Adrenal gland (tissue), 5 donors: ENCODE measurements at regions not wholly inside any gene's neighbourhood (a gene's known extent, or its start where the extent isn't known, plus 50 kb on each side); places are given as distances from the start of the nearest gene placed in this dataset.

Source experiments
- CTCF ChIP-seq, 6 experiments: fragments of 450-650 bp in 4 of 6; fragments of 200-600 bp in 2 of 6; sonication (generic) in 1 of 6; IDR thresholded peaks; 1 replicate in 5 of 6; 2 replicates in 1 of 6; pipeline versions ENCODE4 v1.5.1 to v1.8.0; 2016 to 2021; ENCODE audit warnings: antibody characterized with exemption in 6 of 6, mild to moderate bottlenecking in 2 of 6, moderate library complexity in 1 of 6
- POLR2A ChIP-seq, 2 donors: fragments of 450-650 bp; IDR thresholded peaks; one replicate each; pipeline ENCODE4 v1.6.1; 2017; ENCODE audit warnings: antibody characterized with exemption in 2 of 2, mild to moderate bottlenecking in 2 of 2, moderate library complexity in 1 of 2
- donor health status: DM: no; HTN: no; CAD: no.

- TF ChIP-seq POLR2A (IDR thresholded peaks at IDR 0.05) (no peak), CTCF (IDR thresholded peaks at IDR 0.05) (no peak)
Observed at GRCh38 chrX:88024022-88024421, 506.4 kb downstream of the KLHL4 start.
